OCI-LY1 (cell line): ENCODE measurements at regions not wholly inside any gene's neighbourhood (a gene's known extent, or its start where the extent isn't known, plus 50 kb on each side); places are given as distances from the start of the nearest gene placed in this dataset.

ENCODE experiments used
- H2AFZ ChIP-seq: fragments of 200-600 bp; sonication (generic), shearing (Covaris generic); 2 replicates; pipeline ENCODE4 v1.6.0; 2014; ENCODE audit warnings: antibody characterized with exemption, mild to moderate bottlenecking, low read length
- H3F3A ChIP-seq: fragments of 200-600 bp; sonication (generic), shearing (Covaris generic); 2 replicates; pipeline ENCODE4 v1.6.0; 2014; ENCODE audit warnings: mild to moderate bottlenecking, antibody characterized with exemption, low read length, moderate library complexity; ENCODE audit not compliant: insufficient read depth
- H3K27ac ChIP-seq: fragments of 200-600 bp; sonication (generic); 2 replicates; pipeline ENCODE4 v1.5.1; 2014; ENCODE audit warnings: low read length, mixed run types, mild to moderate bottlenecking, low read depth; ENCODE audit not compliant: poor library complexity, severe bottlenecking
- H3K27me3 ChIP-seq: fragments of 200-600 bp; sonication (generic); 2 replicates; pipeline ENCODE4 v1.6.0; 2014; ENCODE audit warnings: antibody characterized with exemption, mild to moderate bottlenecking, low read length, moderate library complexity; ENCODE audit not compliant: insufficient read depth
- H3K36me3 ChIP-seq: fragments of 200-600 bp; sonication (generic); 2 replicates; pipeline ENCODE4 v1.6.1; 2014; ENCODE audit warnings: mild to moderate bottlenecking, antibody characterized with exemption, low read length, moderate library complexity, mixed read lengths; ENCODE audit not compliant: insufficient read depth
- H3K4me1 ChIP-seq: fragments of 200-600 bp; sonication (generic); 2 replicates; pipeline ENCODE4 v1.5.1; 2014; ENCODE audit warnings: mild to moderate bottlenecking, low read length, moderate library complexity; ENCODE audit not compliant: insufficient read depth, severe bottlenecking
- H3K4me2 ChIP-seq: fragments of 200-600 bp; sonication (generic), shearing (Covaris generic); 2 replicates; pipeline ENCODE4 v1.6.1; 2014; ENCODE audit warnings: low read length
- H3K4me3 ChIP-seq: fragments of 200-600 bp; sonication (generic); 2 replicates; pipeline ENCODE4 v1.5.1; 2014; ENCODE audit warnings: low read length, low read depth, mild to moderate bottlenecking, mixed read lengths; ENCODE audit not compliant: poor library complexity, severe bottlenecking
- H3K79me2 ChIP-seq: fragments of 200-600 bp; shearing (Covaris generic); 2 replicates; pipeline ENCODE4 v1.6.1; 2016; ENCODE audit warnings: mixed run types, low read length, mixed read lengths; ENCODE audit not compliant: insufficient read depth
- H3K9ac ChIP-seq: fragments of 200-600 bp; sonication (generic), shearing (Covaris generic); 2 replicates; pipeline ENCODE4 v1.6.1; 2014; ENCODE audit warnings: mild to moderate bottlenecking, low read length, mixed read lengths
- H3K9me2 ChIP-seq: fragments of 200-600 bp; sonication (generic), shearing (Covaris generic); 2 replicates; pipeline ENCODE4 v1.6.1; 2014; ENCODE audit warnings: low read depth, mild to moderate bottlenecking, low read length, mixed read lengths
- H3K9me3 ChIP-seq: fragments of 200-600 bp; shearing (Covaris generic); 2 replicates; pipeline ENCODE4 v1.6.1; 2014; ENCODE audit warnings: low read length, mixed read lengths
- H4K20me1 ChIP-seq: fragments of 200-600 bp; sonication (generic), shearing (Covaris generic); 2 replicates; pipeline ENCODE4 v1.6.0; 2016; ENCODE audit warnings: mild to moderate bottlenecking, low read length; ENCODE audit not compliant: insufficient read depth
- EZH2 ChIP-seq: fragments of 200-600 bp; sonication (generic), shearing (Covaris generic); IDR thresholded peaks from 2 replicates; pipeline ENCODE4 v1.8.0; 2017; ENCODE audit warnings: borderline replicate concordance, mixed run types, mild to moderate bottlenecking, antibody characterized with exemption, low read length, moderate library complexity, mixed read lengths
- TF ChIP-seq, protein P1 (sequence below): fragments of 200-600 bp; sonication (generic), shearing (Covaris generic); IDR thresholded peaks from 2 replicates; pipeline ENCODE4 v1.5.1; 2017; ENCODE audit warnings: mild to moderate bottlenecking, antibody characterized with exemption, low read length, moderate library complexity, mixed read lengths

DNA sequence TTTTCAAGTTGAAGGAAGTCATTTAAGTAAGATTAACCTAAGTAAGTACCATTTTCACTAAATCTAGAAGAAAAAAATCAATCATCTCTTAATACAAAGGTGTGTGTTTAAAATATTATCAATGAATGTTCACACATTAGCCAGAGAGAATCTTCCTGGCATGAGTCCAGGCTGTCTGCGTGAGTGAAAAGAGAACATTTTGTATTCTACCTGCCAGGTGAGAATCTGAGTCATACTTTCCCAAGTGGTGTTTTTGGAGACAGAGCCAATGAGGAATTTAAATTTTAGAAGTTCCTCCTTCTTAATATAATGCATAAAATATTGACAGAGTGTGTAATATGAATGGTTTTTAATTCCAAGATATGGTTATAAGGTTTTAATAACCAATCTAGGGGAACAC, 371.8 kb upstream of the NR3C2 start:
- Histone ChIP-seq H2AFZ (no peak overlapping the region), H3K4me1 (no peaks in the 10 kb centered on the region), H3K4me2 (no peak overlapping the region), H3K9me3 (no peaks in the 10 kb centered on the region), H3K9ac (no peak overlapping the region), H3K4me3 (no peak overlapping the region), H3K79me2 (no peaks in the 10 kb centered on the region), H3F3A (no peaks in the 10 kb centered on the region), H3K9me2 (no peaks in the 10 kb centered on the region), H3K27me3 (no peaks in the 10 kb centered on the region), H4K20me1 (no peaks in the 10 kb centered on the region), H3K27ac (no peak overlapping the region), H3K36me3 (no peaks in the 10 kb centered on the region)
- TF ChIP-seq EZH2, result no peak
- TF ChIP-seq, protein P1, sequence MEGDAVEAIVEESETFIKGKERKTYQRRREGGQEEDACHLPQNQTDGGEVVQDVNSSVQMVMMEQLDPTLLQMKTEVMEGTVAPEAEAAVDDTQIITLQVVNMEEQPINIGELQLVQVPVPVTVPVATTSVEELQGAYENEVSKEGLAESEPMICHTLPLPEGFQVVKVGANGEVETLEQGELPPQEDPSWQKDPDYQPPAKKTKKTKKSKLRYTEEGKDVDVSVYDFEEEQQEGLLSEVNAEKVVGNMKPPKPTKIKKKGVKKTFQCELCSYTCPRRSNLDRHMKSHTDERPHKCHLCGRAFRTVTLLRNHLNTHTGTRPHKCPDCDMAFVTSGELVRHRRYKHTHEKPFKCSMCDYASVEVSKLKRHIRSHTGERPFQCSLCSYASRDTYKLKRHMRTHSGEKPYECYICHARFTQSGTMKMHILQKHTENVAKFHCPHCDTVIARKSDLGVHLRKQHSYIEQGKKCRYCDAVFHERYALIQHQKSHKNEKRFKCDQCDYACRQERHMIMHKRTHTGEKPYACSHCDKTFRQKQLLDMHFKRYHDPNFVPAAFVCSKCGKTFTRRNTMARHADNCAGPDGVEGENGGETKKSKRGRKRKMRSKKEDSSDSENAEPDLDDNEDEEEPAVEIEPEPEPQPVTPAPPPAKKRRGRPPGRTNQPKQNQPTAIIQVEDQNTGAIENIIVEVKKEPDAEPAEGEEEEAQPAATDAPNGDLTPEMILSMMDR, result no peak

GRCh38 chr4:148813289-148813688, 371.1 kb upstream of the NR3C2 start:
- H4K20me1 ChIP-seq, result no peaks in the 10 kb centered on the region
- H3K27ac ChIP-seq, result no peak overlapping the region
- no peaks in the 10 kb centered on the region for H3K9me3 ChIP-seq
- TF ChIP-seq EZH2, result no peak
- TF ChIP-seq, protein P1, result no peak
- H3K27me3 ChIP-seq, result no peaks in the 10 kb centered on the region
- H3F3A ChIP-seq, result no peaks in the 10 kb centered on the region
- H3K36me3 ChIP-seq, result no peaks in the 10 kb centered on the region
- H3K9ac ChIP-seq, result no peak overlapping the region
- no peak overlapping the region for H3K4me2 ChIP-seq
- no peak overlapping the region for H2AFZ ChIP-seq
- no peaks in the 10 kb centered on the region for H3K79me2 ChIP-seq
- no peaks in the 10 kb centered on the region for H3K9me2 ChIP-seq
- no peaks in the 10 kb centered on the region for H3K4me1 ChIP-seq
- H3K4me3 ChIP-seq, result no peak overlapping the region

DNA sequence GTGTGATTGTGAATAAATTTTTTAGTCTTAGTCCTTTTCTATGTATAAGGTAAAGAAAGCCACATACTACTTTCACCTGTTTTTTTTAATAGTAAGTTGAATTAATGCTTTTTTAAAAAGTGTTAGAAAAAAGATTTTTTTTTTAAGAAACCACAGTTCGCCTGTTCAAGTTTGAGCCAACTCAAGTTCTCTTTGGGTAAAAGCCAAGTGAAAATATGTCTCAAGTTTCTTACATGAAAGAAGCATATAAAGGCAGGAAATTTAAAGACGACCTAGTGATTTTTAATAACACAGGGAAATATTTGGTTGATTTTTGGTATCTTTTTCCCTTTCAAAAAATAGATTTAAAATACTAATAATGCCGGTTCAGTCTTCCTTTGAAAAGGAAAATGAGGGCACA, 369.9 kb upstream of the NR3C2 start:
- Histone ChIP-seq H3K27me3 (no peaks in the 10 kb centered on the region), H3K4me1 (no peaks in the 10 kb centered on the region), H4K20me1 (no peaks in the 10 kb centered on the region)

More for the DNA sequence above, 369.9 kb upstream of the NR3C2 start:
- H3F3A ChIP-seq, result no peaks in the 10 kb centered on the region
- no peak overlapping the region for H3K27ac ChIP-seq
- H3K4me2 ChIP-seq, result no peak overlapping the region
- H3K9ac ChIP-seq, result no peak overlapping the region
- no peaks in the 10 kb centered on the region for H3K79me2 ChIP-seq
- no peaks in the 10 kb centered on the region for H3K36me3 ChIP-seq
- TF ChIP-seq, protein P1, result no peak
- TF ChIP-seq EZH2, result no peak
- no peaks in the 10 kb centered on the region for H3K9me3 ChIP-seq
- H3K4me3 ChIP-seq, result no peak overlapping the region
- no peaks in the 10 kb centered on the region for H3K9me2 ChIP-seq
- H2AFZ ChIP-seq, result no peak overlapping the region
